RWPE1 (cell line): ENCODE measurements at regions not wholly inside any gene's neighbourhood (a gene's known extent, or its start where the extent isn't known, plus 50 kb on each side); places are given as distances from the start of the nearest gene placed in this dataset.

Experiments used
- CTCF ChIA-PET: fragments of 350-600 bp; sonication (Branson Sonifier 250); formaldehyde crosslinking; extraction: SDS; loops from one replicate; lab custom pipeline; 2021; lab: Yijun Ruan, JAX
- POLR2A ChIA-PET: fragments of 400-600 bp; formaldehyde crosslinking; extraction: SDS; loops from one replicate; lab custom pipeline; 2020; ENCODE audit warnings: antibody characterized with exemption; ENCODE audit not compliant: low non-redundant PET; lab: Yijun Ruan, JAX
- DNase-seq: peaks from one replicate; pipeline ENCODE4 v3.0.0; 2012; ENCODE audit warnings: low spot score
- H3K27ac ChIP-seq: fragments of 450-650 bp; 2 replicates; pipeline ENCODE4 v1.5.1; 2017
- CTCF ChIP-seq: fragments of 450-650 bp; conservative IDR thresholded peaks from 2 replicates; pipeline ENCODE4 v1.5.1; 2017; ENCODE audit warnings: low read depth, mild to moderate bottlenecking

GRCh38 chr4:153113838-153114105, 90.5 kb upstream of the TRIM2 start:
- DNase-seq = no peak
- POLR2A ChIA-PET = no interaction called here
- CTCF ChIA-PET = interaction anchor here (0.7 to 1.6 kb wide), 2 partner anchors 30 to 1336 kb away, joined by 3 to 4 read pairs; no protein-coding TSS in a partner anchor

GRCh38 chr4:153114771-153115321, 89.4 kb upstream of the TRIM2 start:
- CTCF ChIA-PET = interaction anchor here (1.6 kb wide), 1 partner anchor 31 kb away, joined by 4 read pairs; no protein-coding TSS in a partner anchor
- DNase-seq = peak; percentile 38
- POLR2A ChIA-PET = no interaction called here

More at GRCh38 chr4:153113838-153114105, 90.5 kb upstream of the TRIM2 start:
- no peak overlapping the region for H3K27ac ChIP-seq
- TF ChIP-seq CTCF = no peak

DNA sequence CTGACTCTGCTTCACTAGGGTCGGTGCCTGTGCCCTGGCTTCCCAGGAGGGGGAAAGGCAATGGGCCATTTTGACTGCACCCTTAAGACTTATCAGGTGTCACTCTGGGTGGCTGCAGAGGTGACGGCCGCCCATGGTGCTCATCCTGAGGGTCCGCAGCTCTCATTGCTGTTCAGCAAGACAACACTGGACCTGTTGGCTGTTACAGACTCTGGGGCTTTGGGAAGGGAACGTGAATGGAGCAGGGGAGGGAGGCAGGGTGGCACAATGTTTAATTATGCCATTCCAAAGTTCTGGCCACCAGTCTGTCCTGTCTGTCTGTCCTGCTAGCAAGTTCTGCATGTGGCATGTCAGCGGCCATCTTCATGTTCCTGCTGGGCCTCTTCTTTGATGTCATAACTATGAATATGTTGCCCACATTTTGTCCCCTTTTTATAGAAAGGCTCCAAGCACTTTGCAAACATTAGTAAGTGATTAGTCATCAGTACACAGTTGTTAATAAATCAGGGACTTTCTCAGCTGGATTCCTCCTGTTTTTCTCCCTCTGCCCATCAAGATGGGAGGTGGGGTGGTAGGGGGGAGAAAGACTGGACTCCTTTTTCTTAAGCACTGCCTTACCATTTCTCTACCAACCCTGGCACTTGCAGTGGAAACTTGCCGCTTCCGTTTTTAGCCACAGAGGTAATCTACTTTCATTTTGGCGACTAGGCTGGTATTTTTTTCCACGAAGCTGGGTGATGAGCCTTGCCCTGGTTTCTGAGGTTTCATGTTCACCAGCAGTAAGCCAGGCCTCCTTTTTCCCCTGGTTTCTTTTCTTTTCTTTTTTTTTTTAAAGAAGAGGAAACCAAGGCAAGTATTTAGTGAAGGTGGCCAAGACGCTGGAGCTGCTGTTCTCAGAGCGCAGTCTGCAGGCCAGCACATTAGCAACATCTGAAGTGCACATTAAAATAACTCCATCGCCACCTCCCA, 88.6 kb upstream of the TRIM2 start:
- H3K27ac ChIP-seq = peak overlapping the region; percentile 67
- TF ChIP-seq CTCF = no peak
- ChIA-PET POLR2A (no interaction called here), CTCF (interaction anchor here (0.6 to 1.6 kb wide), 4 partner anchors 10 to 1628 kb away, joined by 4 to 6 read pairs (median 4); partner anchors contain the start of gene LRAT)
- DNase-seq = peak; percentile 83

More at GRCh38 chr4:153114771-153115321, 89.4 kb upstream of the TRIM2 start:
- peak overlapping the region; percentile 67 for H3K27ac ChIP-seq
- no peak for TF ChIP-seq CTCF

DNA sequence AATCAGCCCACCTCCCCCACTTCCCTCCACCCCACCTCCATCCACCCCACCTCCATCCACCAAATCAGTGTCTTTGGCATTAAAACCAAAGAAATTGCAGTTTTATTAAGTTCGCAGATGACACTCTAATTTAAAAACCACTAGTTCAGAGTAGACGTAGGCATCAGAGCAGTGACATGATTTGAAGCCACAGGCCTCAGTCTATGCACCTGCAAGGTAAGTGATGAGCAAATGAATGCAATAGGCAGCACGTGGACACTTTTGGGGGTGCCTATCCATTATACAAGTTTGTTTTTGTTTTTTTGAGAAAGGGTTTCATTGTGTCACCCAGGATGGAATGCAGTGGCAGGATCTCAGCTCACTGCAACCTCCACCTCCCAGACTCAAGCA, 88.0 kb upstream of the TRIM2 start:
- TF ChIP-seq CTCF = no peak
- peak overlapping the region; percentile 67 for H3K27ac ChIP-seq
- no peak for DNase-seq
- CTCF ChIA-PET = no interaction called here
- POLR2A ChIA-PET = no interaction called here

DNA sequence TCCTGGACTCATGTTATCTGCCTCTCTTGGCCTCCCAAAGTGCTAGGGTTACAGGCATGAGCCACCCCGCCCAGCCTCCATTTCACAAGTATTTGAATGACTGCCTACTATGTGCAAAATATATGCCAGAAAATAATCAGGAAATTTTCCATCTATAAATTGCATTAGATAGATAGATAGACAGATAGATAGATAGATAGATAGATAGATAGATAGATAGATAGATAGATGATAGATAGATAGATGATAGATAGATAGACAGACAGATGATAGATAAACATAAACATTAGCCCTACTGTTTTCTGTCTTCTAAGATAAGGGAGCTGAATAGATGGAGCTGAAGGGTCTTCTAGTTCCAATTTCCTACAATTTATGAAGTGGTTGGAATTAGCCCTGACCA, 87.4 kb upstream of the TRIM2 start:
- no peak overlapping the region for H3K27ac ChIP-seq
- TF ChIP-seq CTCF = no peak
- no peak for DNase-seq
- CTCF ChIA-PET = no interaction called here
- POLR2A ChIA-PET = no interaction called here

DNA sequence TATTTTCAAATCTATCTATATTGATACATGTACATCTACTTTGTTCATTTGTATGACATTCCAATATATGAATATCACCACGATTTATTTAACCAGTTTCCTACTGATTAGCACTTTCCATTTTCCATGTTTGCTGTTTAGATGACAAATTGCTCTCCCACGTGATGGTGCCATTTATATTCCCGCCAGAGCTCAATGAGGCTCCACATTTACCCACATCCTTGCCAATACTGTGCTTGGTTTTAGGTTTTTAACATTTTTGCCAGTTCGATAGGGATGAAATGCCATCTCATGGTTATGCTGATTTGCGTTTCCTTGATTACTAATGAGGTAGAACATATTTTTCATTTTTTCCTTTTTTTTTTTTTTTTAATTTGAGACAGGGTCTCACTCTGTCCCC, 86.7 kb upstream of the TRIM2 start:
- no peak for DNase-seq
- no peak overlapping the region for H3K27ac ChIP-seq
- TF ChIP-seq CTCF = no peak
- CTCF ChIA-PET = interaction anchor here (0.5 to 0.7 kb wide), 3 partner anchors 25 to 338 kb away, joined by 3 read pairs; no protein-coding TSS in a partner anchor
- POLR2A ChIA-PET = no interaction called here
